ENCODE measurements at regions not wholly inside any gene's neighbourhood (a gene's known extent, or its start where the extent isn't known, plus 50 kb on each side); places are given as distances from the start of the nearest gene placed in this dataset.

GRCh38 chr18:43950062-43950461 is 672.8 kb upstream of the SYT4 start:
- no peak for FAIRE-seq
- dilution Hi-C loops (cut with MboI; ENCODE audit: extremely low pct_ligation_motif_present, low sequenced_read_pairs) = no loop called here

GRCh38 chr18:43952398-43952797 is 675.1 kb upstream of the SYT4 start:
- Histone ChIP-seq H3K27me3 (ENCODE audit: control insufficient read depth, extremely low read depth, insufficient read depth, low read length) (no peaks in the 10 kb centered on the region), H3K9me3 (ENCODE audit: control insufficient read depth, low read depth, low read length) (no peaks in the 10 kb centered on the region), H3K9ac (ENCODE audit: control insufficient read depth, extremely low read depth, insufficient read depth, low read length) (no peak overlapping the region), H3K4me3 (ENCODE audit: control insufficient read depth in 2 of 3, extremely low read depth in 1 of 3, insufficient read depth in 2 of 3, low read depth in 1 of 3, low read length in 3 of 3) (no peak overlapping the region), H4K20me1 (ENCODE audit: control insufficient read depth, extremely low read depth, insufficient read depth, low read length) (no peaks in the 10 kb centered on the region), H3K4me1 (ENCODE audit: control insufficient read depth, extremely low read depth, insufficient read depth, low read length) (no peaks in the 10 kb centered on the region), H3K9me1 (ENCODE audit: control insufficient read depth, extremely low read depth, insufficient read depth, low read length) (no peaks in the 10 kb centered on the region), H3K4me2 (ENCODE audit: control insufficient read depth, extremely low read depth, insufficient read depth, low read depth, low read length) (no peak overlapping the region), H3K27ac (ENCODE audit: control insufficient read depth, insufficient read depth, low read length) (no peak overlapping the region), H3K79me2 (ENCODE audit: control insufficient read depth, insufficient read depth, low read length) (no peaks in the 10 kb centered on the region), H3K36me3 (ENCODE audit: control insufficient read depth in 2 of 2, extremely low read depth in 1 of 2, insufficient read depth in 2 of 2, low read length in 2 of 2) (no peaks in the 10 kb centered on the region), H2AFZ (ENCODE audit: control insufficient read depth, low read length) (no peak overlapping the region)
- DNase-seq (ENCODE audit: low read depth, low spot score) (no peak), FAIRE-seq (no peak)
- dilution Hi-C loops (cut with MboI; ENCODE audit: extremely low pct_ligation_motif_present, low sequenced_read_pairs) = no loop called here
- TF ChIP-seq CTCF (optimal IDR thresholded peaks at IDR 0.05 in 1 of 3, IDR thresholded peaks at IDR 0.05 in 1 of 3, conservative IDR thresholded peaks at IDR 0.05 in 1 of 3; ENCODE audit: extremely low read depth in 1 of 3, insufficient read depth in 2 of 3, low read length in 3 of 3) = no peak
- TF ChIP-seq EZH2 (IDR thresholded peaks at IDR 0.05; ENCODE audit: low read length) = no peak

More at GRCh38 chr18:43950062-43950461, 672.8 kb upstream of the SYT4 start:
- no peaks in the 10 kb centered on the region for H3K79me2 ChIP-seq (ENCODE audit: control insufficient read depth, insufficient read depth, low read length)
- H3K9ac ChIP-seq (ENCODE audit: control insufficient read depth, extremely low read depth, insufficient read depth, low read length) = no peak overlapping the region
- H2AFZ ChIP-seq (ENCODE audit: control insufficient read depth, low read length) = no peak overlapping the region
- no peaks in the 10 kb centered on the region for H3K9me3 ChIP-seq (ENCODE audit: control insufficient read depth, low read depth, low read length)
- no peak overlapping the region for H3K4me3 ChIP-seq (ENCODE audit: control insufficient read depth in 2 of 3, extremely low read depth in 1 of 3, insufficient read depth in 2 of 3, low read depth in 1 of 3, low read length in 3 of 3)
- no peaks in the 10 kb centered on the region for H3K36me3 ChIP-seq (ENCODE audit: control insufficient read depth in 2 of 2, extremely low read depth in 1 of 2, insufficient read depth in 2 of 2, low read length in 2 of 2)
- no peak for TF ChIP-seq CTCF (optimal IDR thresholded peaks at IDR 0.05 in 1 of 3, IDR thresholded peaks at IDR 0.05 in 1 of 3, conservative IDR thresholded peaks at IDR 0.05 in 1 of 3; ENCODE audit: extremely low read depth in 1 of 3, insufficient read depth in 2 of 3, low read length in 3 of 3)
- no peak for TF ChIP-seq EZH2 (IDR thresholded peaks at IDR 0.05; ENCODE audit: low read length)
- DNase-seq (ENCODE audit: low read depth, low spot score) = no peak
- no peak overlapping the region for H3K4me2 ChIP-seq (ENCODE audit: control insufficient read depth, extremely low read depth, insufficient read depth, low read depth, low read length)
- no peaks in the 10 kb centered on the region for H4K20me1 ChIP-seq (ENCODE audit: control insufficient read depth, extremely low read depth, insufficient read depth, low read length)
- H3K4me1 ChIP-seq (ENCODE audit: control insufficient read depth, extremely low read depth, insufficient read depth, low read length) = no peaks in the 10 kb centered on the region
- H3K27ac ChIP-seq (ENCODE audit: control insufficient read depth, insufficient read depth, low read length) = no peak overlapping the region
- H3K9me1 ChIP-seq (ENCODE audit: control insufficient read depth, extremely low read depth, insufficient read depth, low read length) = no peaks in the 10 kb centered on the region
- no peaks in the 10 kb centered on the region for H3K27me3 ChIP-seq (ENCODE audit: control insufficient read depth, extremely low read depth, insufficient read depth, low read length)

Measured in keratinocyte (primary cell).